Endothelial cell (in vitro differentiated cells): ENCODE measurements at regions not wholly inside any gene's neighbourhood (a gene's known extent, or its start where the extent isn't known, plus 50 kb on each side); places are given as distances from the start of the nearest gene placed in this dataset.

Experiments
- DNase-seq: peaks from one replicate; pipeline ENCODE4 v3.0.0; 2021; ENCODE audit warnings: low spot score
- H3K27ac Mint-ChIP-seq: one replicate; pipeline ENCODE4 v1.8.0; 2021; ENCODE audit warnings: mixed read lengths, inconsistent platforms; ENCODE audit not compliant: unreplicated experiment
- H3K27me3 Mint-ChIP-seq: one replicate; pipeline ENCODE4 v1.8.0; 2021; ENCODE audit warnings: mild to moderate bottlenecking, moderate library complexity, mixed read lengths, inconsistent platforms; ENCODE audit not compliant: unreplicated experiment
- H3K36me3 Mint-ChIP-seq: one replicate; pipeline ENCODE4 v1.8.0; 2021; ENCODE audit warnings: mild to moderate bottlenecking, low read depth, mixed read lengths, inconsistent platforms; ENCODE audit not compliant: unreplicated experiment
- H3K4me1 Mint-ChIP-seq: one replicate; pipeline ENCODE4 v1.8.0; 2021; ENCODE audit warnings: mild to moderate bottlenecking, mixed read lengths, inconsistent platforms; ENCODE audit not compliant: unreplicated experiment
- H3K4me3 Mint-ChIP-seq: one replicate; pipeline ENCODE4 v1.8.0; 2021; ENCODE audit warnings: mild to moderate bottlenecking, mixed read lengths, inconsistent platforms; ENCODE audit not compliant: unreplicated experiment
- H3K9me3 Mint-ChIP-seq: one replicate; pipeline ENCODE4 v1.8.0; 2021; ENCODE audit warnings: mixed read lengths, inconsistent platforms; ENCODE audit not compliant: unreplicated experiment
- CTCF ChIP-seq: fragments of 200-600 bp; sonication (generic); IDR thresholded peaks from one replicate; pipeline ENCODE4 v1.5.0; 2021; ENCODE audit warnings: antibody characterized with exemption; ENCODE audit not compliant: unreplicated experiment

DNA sequence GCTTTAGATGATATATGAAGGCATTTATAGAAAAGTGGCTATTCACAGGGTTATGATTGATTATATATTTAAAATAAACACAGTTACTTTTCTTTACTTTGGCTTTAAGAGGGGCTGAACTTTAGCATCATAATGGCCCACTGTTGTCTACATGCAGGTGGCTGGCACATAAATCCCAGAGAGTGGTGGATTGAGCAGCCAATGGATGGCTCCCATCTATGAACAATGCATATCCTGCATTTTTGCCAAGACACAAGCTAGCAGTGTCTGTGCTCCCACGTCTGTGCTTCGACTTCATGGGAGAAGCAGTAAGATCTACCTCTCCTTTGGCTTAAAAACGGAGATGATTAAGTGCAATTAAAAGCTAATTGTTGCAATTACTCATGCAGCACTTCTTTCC, 373.2 kb upstream of the CDH11 start:
- Mint-ChIP-seq H3K9me3 (no peaks in the 10 kb centered on the region), H3K4me3 (no peak overlapping the region), H3K36me3 (no peaks in the 10 kb centered on the region), H3K27ac (no peak overlapping the region), H3K27me3 (no peaks in the 10 kb centered on the region), H3K4me1 (no peaks in the 10 kb centered on the region)
- DNase-seq, result no peak
- TF ChIP-seq CTCF, result no peak

- H3K4me1 Mint-ChIP-seq, result no peaks in the 10 kb centered on the region
- H3K9me3 Mint-ChIP-seq, result no peaks in the 10 kb centered on the region
- TF ChIP-seq CTCF, result no peak
- H3K4me3 Mint-ChIP-seq, result no peak overlapping the region
- no peaks in the 10 kb centered on the region for H3K36me3 Mint-ChIP-seq
- H3K27me3 Mint-ChIP-seq, result no peaks in the 10 kb centered on the region
- H3K27ac Mint-ChIP-seq, result no peak overlapping the region
- no peak for DNase-seq
Measured at GRCh38 chr16:65494609-65495008, 372.7 kb upstream of the CDH11 start.

- no peak overlapping the region for H3K27ac Mint-ChIP-seq
- no peak overlapping the region for H3K4me3 Mint-ChIP-seq
- DNase-seq, result no peak
- no peak for TF ChIP-seq CTCF
- H3K27me3 Mint-ChIP-seq, result no peaks in the 10 kb centered on the region
- H3K9me3 Mint-ChIP-seq, result no peaks in the 10 kb centered on the region
- no peaks in the 10 kb centered on the region for H3K4me1 Mint-ChIP-seq
- no peaks in the 10 kb centered on the region for H3K36me3 Mint-ChIP-seq
Measured at GRCh38 chr16:65494080-65494479, 372.2 kb upstream of the CDH11 start.

DNA sequence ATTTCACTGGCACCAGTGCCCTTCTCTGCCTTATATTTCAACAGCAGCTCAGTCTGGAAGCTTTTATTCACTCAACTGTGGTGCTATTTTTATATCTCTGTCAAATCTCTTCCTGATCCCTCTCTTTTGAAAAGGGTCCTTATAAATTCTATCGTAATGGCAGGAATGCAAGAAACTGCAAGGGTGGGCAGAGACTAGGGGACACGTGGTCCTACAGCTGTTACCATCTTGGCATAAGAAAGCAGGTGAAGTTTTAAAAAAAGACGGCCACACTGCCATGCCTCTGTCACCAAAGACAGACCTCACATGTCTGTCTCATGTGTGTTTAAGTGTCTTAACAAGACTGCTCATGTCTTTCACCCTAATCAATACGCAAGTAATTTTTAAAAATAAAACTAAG, 368.4 kb upstream of the CDH11 start:
- Mint-ChIP-seq H3K4me1 (no peaks in the 10 kb centered on the region), H3K27ac (no peak overlapping the region), H3K36me3 (no peaks in the 10 kb centered on the region), H3K4me3 (no peak overlapping the region), H3K9me3 (no peaks in the 10 kb centered on the region), H3K27me3 (no peaks in the 10 kb centered on the region)
- no peak for TF ChIP-seq CTCF
- DNase-seq, result no peak

GRCh38 chr16:65489531-65490023, 367.7 kb upstream of the CDH11 start:
- Mint-ChIP-seq H3K27ac (no peak overlapping the region), H3K4me1 (no peaks in the 10 kb centered on the region), H3K9me3 (no peaks in the 10 kb centered on the region), H3K36me3 (no peaks in the 10 kb centered on the region), H3K27me3 (no peaks in the 10 kb centered on the region), H3K4me3 (no peak overlapping the region)
- DNase-seq, result no peak
- TF ChIP-seq CTCF, result no peak
